ENCODE measurements at regions not wholly inside any gene's neighbourhood (a gene's known extent, or its start where the extent isn't known, plus 50 kb on each side); places are given as distances from the start of the nearest gene placed in this dataset.

GRCh38 chr17:77847221-77848085 is 111.0 kb upstream of the TNRC6C start:
- ChIA-PET POLR2A (interaction anchor here (3.4 kb wide), 1 partner anchor 111 kb away, joined by 12 read pairs; the partner anchor contains the start of gene TNRC6C), CTCF (no interaction called here)
- DNase-seq (no peak), ATAC-seq (ENCODE audit: low read depth) (no peak)
- intact Hi-C loops (cut with micrococcal nuclease) = no loop called here
- H3K4me3 Mint-ChIP-seq = no peak overlapping the region
- H3K9me3 Mint-ChIP-seq = no peaks in the 10 kb centered on the region
- no peaks in the 10 kb centered on the region for H3K36me3 Mint-ChIP-seq (ENCODE audit: low read depth)
- peaks cover 45% of the 10 kb centered on the region for H3K4me1 Mint-ChIP-seq
- no peak overlapping the region for H3K27ac Mint-ChIP-seq
- TF ChIP-seq CTCF (IDR thresholded peaks at IDR 0.05) = no peak
- H3K27me3 Mint-ChIP-seq = peaks cover 25% of the 10 kb centered on the region

GRCh38 chr17:77848257-77848656 is 110.2 kb upstream of the TNRC6C start:
- H3K36me3 Mint-ChIP-seq (ENCODE audit: low read depth) = no peaks in the 10 kb centered on the region
- intact Hi-C loops (cut with micrococcal nuclease) = no loop called here
- DNase-seq = no peak
- no peak overlapping the region for H3K27ac Mint-ChIP-seq
- CTCF ChIA-PET = no interaction called here
- H3K27me3 Mint-ChIP-seq = peaks cover 20% of the 10 kb centered on the region
- no peak for ATAC-seq (ENCODE audit: low read depth)
- POLR2A ChIA-PET = interaction anchor here (3.4 kb wide), 1 partner anchor 110 kb away, joined by 12 read pairs; the partner anchor contains the start of gene TNRC6C
- peaks cover 38% of the 10 kb centered on the region for H3K4me1 Mint-ChIP-seq
- TF ChIP-seq CTCF (IDR thresholded peaks at IDR 0.05) = no peak
- no peak overlapping the region for H3K4me3 Mint-ChIP-seq
- no peaks in the 10 kb centered on the region for H3K9me3 Mint-ChIP-seq

- H3K27ac Mint-ChIP-seq = no peak overlapping the region
- CTCF ChIA-PET = no interaction called here
- no peak for ATAC-seq (ENCODE audit: low read depth)
- DNase-seq = no peak
- POLR2A ChIA-PET = interaction anchor here (0.7 to 3.4 kb wide), 2 partner anchors 109 to 803 kb away, joined by 3 to 12 read pairs; partner anchors contain the start of gene TNRC6C
- H3K4me3 Mint-ChIP-seq = no peak overlapping the region
- peaks cover 16% of the 10 kb centered on the region for H3K27me3 Mint-ChIP-seq
- intact Hi-C loops (cut with micrococcal nuclease) = no loop called here
- no peak for TF ChIP-seq CTCF (IDR thresholded peaks at IDR 0.05)
- peaks cover 28% of the 10 kb centered on the region for H3K4me1 Mint-ChIP-seq
- H3K9me3 Mint-ChIP-seq = no peaks in the 10 kb centered on the region
- H3K36me3 Mint-ChIP-seq (ENCODE audit: low read depth) = no peaks in the 10 kb centered on the region
Observed at GRCh38 chr17:77849239-77849638, 109.3 kb upstream of the TNRC6C start.

- H3K27me3 Mint-ChIP-seq = peaks cover 11% of the 10 kb centered on the region
- ATAC-seq (ENCODE audit: low read depth) (no peak), DNase-seq (no peak)
- no peak overlapping the region for H3K4me3 Mint-ChIP-seq
- H3K4me1 Mint-ChIP-seq = peaks cover 13% of the 10 kb centered on the region
- no peak for TF ChIP-seq CTCF (IDR thresholded peaks at IDR 0.05)
- intact Hi-C loops (cut with micrococcal nuclease) = no loop called here
- H3K36me3 Mint-ChIP-seq (ENCODE audit: low read depth) = no peaks in the 10 kb centered on the region
- ChIA-PET POLR2A (no interaction called here), CTCF (no interaction called here)
- no peaks in the 10 kb centered on the region for H3K9me3 Mint-ChIP-seq
- H3K27ac Mint-ChIP-seq = no peak overlapping the region
Observed at GRCh38 chr17:77851921-77852320, 106.6 kb upstream of the TNRC6C start.

- Mint-ChIP-seq H3K4me1 (peaks cover 5% of the 10 kb centered on the region), H3K27ac (no peak overlapping the region), H3K9me3 (no peaks in the 10 kb centered on the region), H3K27me3 (peaks cover 16% of the 10 kb centered on the region), H3K4me3 (no peak overlapping the region), H3K36me3 (ENCODE audit: low read depth) (no peaks in the 10 kb centered on the region)
- ChIA-PET CTCF (no interaction called here), POLR2A (interaction anchor here (0.5 to 1.0 kb wide), 2 partner anchors 103 to 988 kb away, joined by 3 read pairs; no protein-coding TSS in a partner anchor)
- no peak for TF ChIP-seq CTCF (IDR thresholded peaks at IDR 0.05)
- DNase-seq = no peak
- intact Hi-C loops (cut with micrococcal nuclease) = no loop called here
- no peak for ATAC-seq (ENCODE audit: low read depth)
Observed at GRCh38 chr17:77852731-77853130, 105.8 kb upstream of the TNRC6C start.

Data from activated B cell treated with CpG ODN at 0.5 μM for 24 hours (primary cell).